ENCODE measurements at regions not wholly inside any gene's neighbourhood (a gene's known extent, or its start where the extent isn't known, plus 50 kb on each side); places are given as distances from the start of the nearest gene placed in this dataset.
"Not testable (repeated sequence)": the region's sequence is repeated elsewhere in the genome, so short reads cannot be mapped to it uniquely, and the experiment has no call there.

DNA sequence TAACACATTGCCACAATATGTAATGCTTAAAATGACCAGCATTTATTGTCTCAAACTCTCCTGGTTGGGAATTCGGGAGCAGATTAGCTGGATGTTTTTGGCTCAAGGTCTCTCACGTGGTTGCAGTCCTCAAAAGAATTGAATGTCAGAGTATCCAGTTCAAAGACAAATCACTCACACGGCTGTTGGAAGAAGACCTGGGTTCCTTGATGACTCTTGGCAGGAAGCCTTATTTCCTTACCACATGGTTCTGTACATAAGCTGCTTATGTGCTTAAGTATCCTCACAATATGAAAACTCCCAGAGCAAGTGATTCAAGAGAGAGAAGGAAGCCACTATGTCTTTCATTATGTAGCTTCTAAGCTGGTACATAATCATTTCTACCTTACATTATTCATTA lies 230.3 kb upstream of the PTPRD start:
- no peak for DNase-seq

DNA sequence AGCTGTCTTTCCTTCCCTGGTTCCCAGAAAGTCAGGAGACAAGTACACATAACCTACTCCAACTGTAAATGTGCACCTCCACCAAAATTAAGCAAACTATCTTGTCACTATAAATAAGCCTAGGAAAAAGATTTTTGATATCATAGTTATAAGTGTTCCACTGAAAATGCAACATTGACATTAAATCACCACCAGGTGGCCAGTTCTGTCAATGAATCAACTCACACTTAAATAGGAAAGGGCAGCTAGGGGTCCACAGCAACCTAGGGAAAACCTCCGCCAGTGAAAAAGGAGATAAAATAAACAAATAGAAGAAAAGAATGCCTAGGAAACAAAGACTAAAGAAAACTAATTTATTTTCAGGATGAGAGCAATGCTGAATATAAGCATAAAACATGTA lies 243.0 kb upstream of the PTPRD start:
- no peak for DNase-seq

DNA sequence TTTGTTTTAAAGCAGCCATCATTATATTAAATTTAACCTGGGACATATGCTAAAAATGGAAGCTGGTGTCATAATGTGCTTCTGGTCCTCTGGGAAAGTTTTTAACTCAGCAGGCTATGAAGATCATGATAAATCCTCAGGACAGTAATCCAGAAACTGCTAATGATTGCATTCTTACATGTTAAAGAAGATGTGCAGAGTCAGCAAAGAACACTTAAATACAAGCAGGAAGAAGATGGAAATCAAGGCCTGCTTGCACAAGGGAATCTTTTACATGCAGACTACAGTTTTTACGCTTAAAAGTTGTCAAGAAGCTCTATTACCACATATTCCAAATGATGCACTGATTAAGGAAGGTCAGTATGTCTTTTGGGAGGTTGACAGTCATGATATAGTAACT lies 246.0 kb upstream of the PTPRD start:
- DNase-seq = no peak

DNA sequence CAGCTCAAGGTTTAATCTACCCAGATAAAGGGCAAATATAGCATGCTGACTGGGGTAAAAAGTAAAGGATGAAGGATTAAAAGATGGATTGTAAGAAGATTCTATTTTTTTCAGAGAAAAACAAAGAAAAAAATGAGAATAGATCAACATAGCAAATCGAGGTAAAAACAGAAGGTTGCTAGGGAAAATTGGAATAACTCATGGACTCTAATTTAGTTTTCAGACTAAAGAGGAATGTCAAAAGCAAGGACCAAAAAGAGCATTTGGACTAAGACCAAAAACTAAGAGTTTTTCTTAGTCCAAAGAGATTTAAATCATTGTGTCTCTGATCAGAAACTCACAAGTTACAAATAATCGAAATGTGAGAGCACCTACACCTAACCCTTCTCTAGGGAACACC lies 250.7 kb upstream of the PTPRD start:
- no peak for DNase-seq

DNA sequence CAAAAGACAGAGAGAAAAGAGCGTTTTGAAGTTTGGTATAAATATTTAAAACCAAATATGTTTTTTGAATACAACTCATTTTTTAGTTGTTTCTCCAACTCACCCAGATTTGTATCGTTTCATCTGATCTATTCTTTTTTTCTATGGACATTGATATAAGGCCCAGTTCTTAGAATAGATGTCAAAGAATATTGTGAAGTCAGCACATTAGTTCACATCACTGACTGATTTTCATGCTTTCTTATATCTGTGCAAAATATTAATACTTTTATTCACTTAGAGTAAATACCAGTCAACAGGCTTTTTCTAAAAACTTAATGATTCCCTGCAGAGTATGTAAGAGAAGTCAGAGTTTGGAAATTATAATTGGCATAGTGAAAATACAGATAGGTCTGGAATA lies 254.4 kb upstream of the PTPRD start:
- DNase-seq = no peak

DNA sequence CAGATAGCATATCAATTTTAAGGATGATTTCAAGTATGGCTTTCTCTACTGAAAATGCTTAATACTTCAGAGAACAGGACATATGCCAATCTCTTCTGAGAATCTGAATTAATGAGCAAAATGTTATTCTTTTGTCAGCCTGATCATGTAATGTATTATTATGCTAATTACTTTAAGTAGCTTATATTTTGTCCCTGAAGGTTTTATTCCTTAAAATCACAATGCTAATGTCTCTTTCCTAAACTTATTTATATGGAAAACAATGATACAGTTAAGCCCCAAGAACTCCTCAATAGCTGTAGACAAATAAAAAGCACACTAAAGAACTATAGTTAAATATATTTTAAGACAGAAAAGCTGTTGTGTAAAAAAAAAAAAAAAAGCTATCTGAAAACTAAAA lies 256.9 kb upstream of the PTPRD start:
- no peak for DNase-seq

DNA sequence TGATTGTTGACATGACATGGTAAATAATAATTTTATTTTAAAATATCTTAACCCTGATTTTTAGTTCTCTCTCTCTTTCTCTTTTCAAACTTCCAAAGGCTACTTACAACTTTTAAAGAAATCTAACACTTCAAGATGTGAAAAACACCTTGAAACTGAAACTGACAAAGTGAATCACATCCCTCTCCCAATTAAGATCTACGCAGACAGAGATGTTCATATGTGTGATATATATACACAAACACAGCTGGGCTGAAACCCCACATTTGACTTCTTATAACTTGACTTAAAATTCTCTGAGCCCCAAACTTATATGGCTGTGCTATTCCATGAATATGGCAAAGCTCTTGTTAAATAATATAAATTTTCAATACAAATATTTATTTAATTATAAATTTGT lies 261.2 kb upstream of the PTPRD start:
- DNase-seq = no peak

DNA sequence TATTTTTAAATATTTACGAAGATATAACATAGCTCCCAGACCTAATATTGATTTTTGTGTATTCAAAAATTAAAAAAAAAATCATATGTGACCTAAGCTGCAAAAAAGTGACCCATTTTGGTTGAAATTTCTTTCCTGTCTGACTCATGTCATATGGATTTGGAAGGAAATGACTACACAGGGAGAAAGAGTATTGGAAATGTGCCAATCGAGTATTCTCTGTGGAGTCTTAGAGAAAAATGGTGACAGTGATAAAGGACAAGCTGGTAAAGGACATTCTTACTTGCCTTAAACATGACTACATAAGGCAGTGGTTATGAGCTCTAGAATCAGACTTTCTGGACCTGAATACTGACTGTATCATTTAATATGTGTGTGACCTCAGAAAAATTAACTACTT lies 262.9 kb upstream of the PTPRD start:
- no peak for DNase-seq

DNA sequence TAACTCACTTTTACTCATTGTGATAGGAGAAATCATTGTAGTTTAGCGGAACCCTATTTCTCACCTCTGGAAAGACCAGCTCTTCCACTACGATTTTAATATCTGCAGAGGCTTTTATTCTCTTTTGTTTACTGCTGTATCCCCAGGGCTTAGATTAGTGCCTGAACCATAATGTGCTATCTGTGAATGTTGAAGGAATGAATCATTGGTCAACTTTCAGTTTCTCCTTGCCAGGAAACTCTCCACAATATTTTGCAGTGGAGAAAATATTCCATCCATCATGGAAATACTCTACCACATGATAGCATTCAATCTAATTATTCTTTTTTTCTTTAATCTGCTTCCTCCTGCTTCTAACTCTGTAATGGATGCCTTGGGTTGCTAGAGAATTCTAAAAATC lies 263.5 kb upstream of the PTPRD start:
- no peak for DNase-seq

DNA sequence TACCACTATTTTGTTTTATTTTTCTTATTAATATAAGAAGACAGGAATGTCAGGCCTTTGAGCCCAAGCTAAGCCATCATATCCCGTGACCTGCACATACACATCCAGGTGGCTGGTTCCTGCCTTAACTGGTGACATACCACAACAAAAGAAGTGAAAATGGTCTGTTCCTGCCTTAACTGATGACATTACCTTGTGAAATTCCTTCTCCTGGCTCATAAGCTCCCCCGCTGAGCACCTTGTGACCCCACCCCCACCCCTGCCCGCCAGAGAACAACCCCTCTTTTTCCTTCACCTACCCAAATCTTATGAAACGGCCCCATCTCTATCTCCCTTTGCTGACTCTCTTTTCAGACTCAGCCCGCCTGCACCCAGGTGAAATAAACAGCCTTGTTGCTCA lies 277.5 kb upstream of the PTPRD start:
- DNase-seq = not testable (repeated sequence)

DNA sequence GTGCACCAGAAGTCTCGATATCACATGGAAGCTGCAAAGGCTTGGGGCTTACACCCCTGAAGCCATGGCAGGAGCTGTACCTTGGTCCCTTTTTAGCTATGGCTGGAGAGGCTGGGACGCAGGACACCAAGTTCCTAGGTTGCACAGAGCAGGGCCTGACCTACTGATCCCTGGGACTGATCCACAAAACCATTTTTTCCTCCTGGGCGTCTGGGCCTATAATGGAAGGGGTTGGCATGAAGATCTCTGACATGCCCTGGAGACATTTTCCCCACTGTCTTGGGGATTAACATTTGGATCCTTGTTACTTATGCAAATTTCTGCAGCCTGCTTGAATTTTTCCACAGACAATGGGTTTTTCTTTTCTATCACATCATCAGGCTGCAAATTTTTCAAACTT lies 286.7 kb upstream of the PTPRD start:
- DNase-seq = no peak

DNA sequence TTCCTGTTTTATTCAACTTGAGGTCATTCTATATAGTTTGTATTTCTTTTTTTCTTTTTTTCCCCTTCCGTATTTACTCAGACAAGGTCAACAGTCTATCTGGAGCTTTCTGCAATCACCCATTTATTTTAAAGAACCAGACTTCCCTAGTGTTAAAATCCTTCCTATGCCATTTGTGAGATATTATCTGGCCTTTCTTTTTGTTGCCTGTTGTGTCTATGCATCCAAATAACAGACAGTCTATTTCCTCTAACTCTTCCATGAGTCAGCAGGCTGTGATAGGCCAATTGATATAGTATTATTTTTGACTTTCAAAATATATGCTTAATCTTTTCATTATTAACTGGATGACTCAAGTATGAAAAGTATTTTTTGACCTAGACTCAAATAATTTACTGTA lies 291.2 kb upstream of the PTPRD start:
- DNase-seq = no peak

DNA sequence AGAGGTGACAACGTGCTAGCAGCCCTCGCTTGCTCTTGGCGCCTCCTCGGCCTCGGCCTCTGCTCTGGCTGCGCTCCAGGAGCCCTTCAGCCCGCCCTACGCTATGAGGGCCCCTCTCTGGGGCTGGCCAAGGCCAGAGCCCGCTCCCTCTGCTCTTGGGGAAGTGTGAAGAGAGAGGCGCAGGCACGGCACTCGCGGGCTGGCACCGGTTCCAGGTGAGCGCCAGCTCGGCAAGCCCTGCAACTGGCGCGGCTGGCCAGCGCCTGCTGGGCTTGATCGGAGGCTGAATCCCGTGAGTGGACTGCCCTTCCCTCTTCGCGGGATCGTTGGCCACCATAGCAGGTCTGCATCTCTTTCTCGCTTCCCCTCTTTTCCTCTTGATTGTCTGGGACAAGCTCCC lies 298.0 kb upstream of the PTPRD start:
- DNase-seq = no peak

DNA sequence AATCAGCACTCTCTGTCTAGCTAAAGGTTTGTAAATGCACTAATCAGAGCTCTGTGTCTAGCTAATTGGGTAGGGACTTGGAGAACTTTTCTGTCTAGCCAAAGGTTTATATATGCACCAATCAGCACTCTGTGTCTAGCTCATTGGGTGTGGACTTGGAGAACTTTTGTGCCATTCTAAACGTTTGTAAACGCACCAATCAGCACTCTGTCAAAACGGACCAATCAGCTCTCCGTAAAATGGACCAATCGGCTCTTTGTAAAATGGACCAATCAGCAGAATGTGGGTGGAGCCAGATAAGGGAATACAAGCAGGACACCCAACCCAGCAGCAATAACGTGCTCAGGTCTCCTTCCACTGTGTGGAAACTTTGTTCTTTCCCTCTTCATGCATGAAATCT lies 298.6 kb upstream of the PTPRD start:
- no peak for DNase-seq

DNA sequence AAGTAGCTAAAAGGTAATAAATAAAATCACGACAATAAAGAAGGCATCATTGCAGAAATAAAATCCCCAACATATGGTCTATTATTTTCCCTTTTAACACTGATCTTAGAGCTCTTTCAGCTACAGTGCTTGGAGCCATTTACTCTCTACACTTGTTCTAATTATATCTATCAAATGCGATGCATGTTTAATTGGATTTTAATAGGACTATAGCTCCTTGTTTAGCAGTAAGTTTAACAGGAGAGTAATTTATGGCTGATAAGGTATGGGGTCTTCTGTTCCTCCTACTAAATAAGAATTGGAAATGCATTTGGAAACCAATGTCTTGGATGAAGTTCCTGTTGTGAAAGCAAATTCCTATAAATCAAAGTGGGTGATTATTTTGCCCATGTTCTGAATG lies 304.2 kb upstream of the PTPRD start:
- no peak for DNase-seq

DNA sequence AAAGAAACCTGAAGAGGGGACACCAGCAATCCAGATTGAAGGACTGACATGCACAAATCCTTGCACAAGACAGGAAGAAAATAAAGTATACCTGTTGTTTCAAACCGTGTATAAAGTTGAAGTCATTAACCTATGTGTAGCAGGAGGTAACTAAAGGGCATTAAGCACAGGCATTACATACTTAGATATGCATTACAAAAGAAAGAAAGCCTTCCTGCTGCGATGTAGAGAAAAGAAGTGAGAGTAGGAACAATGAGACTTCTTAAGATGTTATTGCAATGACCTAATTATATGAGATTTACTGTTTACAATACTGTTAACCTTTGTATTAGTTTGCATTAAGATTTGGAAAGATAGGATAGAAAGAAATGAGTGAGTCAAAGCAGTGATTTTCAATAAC lies 308.9 kb upstream of the PTPRD start:
- DNase-seq = no peak

DNA sequence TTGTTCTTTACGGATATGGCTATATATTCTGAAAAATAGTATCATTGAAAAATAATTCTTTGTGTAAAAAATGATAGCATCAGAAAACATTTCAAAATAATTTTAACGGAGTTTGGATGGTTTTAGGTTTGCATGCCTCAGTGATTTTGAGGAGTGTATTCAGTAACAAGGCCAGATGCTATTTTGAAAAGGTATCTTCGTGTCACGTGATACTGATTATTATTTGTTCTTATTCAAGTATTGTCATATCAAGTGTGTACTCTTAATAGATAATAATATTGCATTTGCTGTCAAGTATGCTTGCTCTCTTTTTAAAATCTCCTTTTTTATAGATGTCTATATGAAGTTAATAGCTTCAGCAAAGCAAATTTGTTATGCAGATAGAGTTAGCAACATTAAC lies 313.1 kb upstream of the PTPRD start:
- DNase-seq = no peak

DNA sequence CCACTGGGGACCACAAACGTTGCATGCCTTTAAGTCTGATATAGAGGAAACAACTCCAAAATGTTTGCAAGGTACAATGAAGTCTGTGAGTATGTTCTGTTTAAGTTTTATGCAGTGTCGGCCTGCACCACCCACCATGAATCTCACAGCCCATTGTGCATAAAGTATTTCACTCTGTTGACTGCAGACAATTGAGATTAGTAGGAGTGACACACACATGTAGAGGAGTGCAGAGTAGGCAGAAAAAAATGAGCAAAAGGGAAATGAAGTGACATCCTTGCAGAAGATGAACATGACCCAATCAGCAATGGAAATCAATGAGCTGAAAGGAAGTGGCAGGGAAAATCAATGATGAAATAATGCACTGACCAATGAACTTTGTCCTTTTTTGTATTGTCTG lies 315.6 kb upstream of the PTPRD start:
- no peak for DNase-seq

DNA sequence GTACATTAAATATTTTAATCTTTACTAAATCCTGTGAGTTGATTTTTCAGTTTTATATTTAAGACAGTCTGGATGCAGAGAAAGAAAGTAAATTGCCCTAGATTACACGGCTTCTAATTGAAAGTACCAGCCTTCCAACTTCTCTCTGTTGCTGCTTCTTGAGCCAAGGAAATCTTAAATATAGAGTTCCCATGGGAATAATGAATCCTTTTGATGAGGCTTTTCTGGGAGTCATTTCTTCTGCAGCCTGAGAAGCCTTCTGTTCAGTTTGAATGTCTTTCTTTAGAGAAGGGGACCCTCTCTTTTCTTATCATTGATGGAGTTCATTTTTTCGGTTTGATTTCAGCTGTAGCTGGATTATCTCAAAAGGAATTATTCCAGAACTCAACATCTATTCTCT lies 317.3 kb upstream of the PTPRD start:
- DNase-seq = no peak

DNA sequence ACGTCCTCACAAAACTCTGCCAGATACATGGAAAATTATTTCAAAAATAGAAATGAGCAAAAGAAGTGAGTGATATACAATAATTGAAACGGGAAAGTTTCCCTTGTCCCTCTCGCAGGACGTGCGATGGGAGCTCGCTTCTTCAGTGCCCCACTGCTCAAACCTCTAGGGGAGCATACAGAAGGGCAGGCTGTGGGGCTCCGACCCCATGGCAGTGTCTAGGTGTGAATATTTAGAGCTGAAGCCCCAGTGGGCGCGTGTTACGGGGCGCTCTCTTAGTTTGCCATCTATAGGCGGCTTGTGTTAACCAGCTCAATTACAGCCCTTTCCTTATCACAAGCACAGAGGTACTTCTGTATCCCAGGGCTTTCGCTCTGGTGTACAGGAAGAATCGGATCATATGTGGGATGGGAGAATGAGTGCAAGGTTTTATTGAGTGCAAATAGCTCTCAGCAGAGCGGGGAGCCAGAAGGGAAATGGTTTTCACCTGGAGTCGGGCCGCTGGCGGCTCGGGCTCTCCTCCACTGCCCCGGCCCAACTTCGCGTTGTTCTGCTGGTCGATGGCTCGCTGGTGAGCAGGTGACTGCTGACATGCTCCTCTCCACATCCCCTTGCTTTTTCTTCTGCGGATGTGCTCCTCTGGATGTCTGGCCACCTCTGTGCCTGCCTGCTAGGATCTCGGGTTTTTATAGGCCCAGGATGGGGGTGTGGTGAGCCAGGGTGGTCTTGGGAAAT lies 334.0 kb upstream of the PTPRD start:
- DNase-seq = no peak

DNA sequence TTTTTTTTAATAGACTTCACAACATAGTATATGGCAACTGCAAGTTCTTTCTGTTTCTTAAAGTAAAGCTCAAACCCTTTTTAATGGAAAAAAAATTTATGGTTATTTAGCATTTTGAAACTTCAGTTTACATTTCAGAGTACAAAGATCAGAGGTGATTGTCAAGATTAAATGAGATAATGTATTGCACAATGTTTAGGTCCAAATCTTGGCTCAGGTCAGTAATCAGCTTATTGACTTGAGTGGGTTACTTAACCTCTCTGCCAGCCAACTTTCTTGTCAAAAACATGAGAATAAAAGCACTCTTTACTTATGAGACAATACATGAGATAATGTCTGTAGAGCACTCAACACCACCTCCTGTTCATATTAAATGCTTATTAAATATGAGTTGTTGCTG lies 345.1 kb upstream of the PTPRD start:
- no peak for DNase-seq

DNA sequence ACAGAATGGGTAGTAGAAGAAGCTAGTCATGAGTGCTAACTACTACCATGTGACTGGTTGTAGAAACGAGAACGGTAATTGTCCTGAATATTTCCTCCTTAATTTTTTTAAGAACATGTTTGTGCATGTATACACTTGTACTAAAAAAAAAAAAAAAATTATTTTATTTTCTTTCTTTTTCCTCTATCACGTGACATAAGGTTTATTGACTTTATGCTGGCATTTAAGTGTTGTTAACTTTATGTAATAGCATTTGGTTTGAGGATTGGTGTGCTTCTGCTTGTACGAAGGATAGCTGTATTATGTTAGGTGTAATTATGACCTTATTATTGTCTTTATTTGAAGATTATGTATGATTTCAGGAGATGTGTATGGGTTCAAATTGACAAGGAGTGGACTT lies 349.1 kb upstream of the PTPRD start:
- no peak for DNase-seq

DNA sequence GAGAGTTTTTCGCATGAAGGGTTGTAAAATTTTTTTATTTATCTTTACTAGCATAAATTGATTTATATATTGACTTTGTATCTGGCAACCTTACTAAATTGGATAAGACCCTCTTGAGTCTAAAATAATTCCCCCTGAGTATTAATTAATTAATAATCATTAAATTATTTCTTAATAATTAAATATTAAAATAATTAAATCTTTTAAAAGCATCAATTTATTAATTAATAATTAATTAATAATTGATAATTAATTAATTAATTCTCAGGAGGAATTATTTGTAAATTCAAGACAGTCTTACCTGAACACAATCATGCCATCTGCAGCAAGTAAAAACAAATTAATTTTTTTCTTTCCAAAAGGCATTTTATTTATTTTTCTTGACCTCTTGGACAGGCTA lies 370.4 kb upstream of the PTPRD start:
- no peak for DNase-seq

DNA sequence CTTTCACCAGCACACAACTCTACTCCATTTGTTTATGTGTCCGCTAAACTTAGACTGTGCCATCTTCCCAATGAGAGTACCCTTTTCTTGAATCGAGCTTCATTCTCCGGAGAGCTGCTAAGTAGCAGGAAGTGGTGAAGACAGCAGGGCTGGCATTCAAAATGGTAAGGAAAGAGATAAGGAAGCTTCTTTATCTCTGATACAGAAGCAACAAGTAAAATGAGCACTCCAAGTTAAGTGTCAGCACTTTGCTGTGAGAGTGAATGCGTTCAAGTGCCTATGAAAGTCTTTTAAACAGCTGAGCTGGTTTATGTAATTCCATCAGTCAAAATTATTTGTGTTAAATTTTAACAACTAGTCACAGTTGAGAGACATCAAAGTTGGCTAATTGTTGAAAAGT lies 386.8 kb upstream of the PTPRD start:
- no peak for DNase-seq

DNA sequence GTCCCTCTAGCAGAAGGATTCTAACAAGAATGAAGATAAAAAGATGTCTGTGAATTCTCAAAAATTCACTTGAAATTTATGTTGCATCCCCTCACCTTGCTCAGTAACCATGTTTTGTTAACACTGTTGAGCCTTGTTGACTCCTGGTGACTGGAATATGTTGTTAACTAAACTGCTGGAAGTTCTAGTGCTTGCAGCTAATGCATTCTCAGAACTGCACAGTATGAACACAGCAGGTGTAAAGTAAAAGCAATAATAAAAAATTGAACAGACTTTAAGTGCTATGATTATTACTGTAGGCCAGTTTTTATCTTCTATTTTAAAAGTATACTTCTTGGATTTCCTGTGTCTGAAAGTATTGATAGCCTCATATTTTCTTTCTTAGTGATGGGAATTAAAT lies 388.7 kb upstream of the PTPRD start:
- no peak for DNase-seq

DNA sequence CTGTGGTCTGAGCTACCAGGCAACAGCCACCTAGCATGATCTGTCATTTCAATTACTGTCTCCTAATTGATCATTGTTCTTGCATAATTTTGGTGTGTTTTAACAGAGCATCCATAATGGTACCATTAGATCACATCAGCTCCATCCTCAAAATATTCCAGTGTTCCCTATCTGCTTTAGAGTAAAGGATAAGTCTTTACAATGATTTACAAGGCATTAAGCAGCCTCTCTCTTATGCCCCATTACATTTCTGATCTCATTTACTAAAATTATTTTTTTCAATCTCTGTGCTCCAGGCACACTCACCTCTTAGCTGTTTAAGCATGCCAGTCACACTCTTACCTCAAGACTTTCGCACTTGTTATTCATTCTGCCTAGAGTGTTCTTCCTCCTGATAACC lies 389.9 kb upstream of the PTPRD start:
- DNase-seq = no peak

All from NCI-H1930 (cell line).